HK-2 (cell line): ENCODE measurements at regions not wholly inside any gene's neighbourhood (a gene's known extent, or its start where the extent isn't known, plus 50 kb on each side); places are given as distances from the start of the nearest gene placed in this dataset.
"Not testable (repeated sequence)": the region's sequence is repeated elsewhere in the genome, so short reads cannot be mapped to it uniquely, and the experiment has no call there.

Experiments
- DNase-seq: peaks from one replicate; pipeline ENCODE4 v3.0.0-alpha.2; 2018; ENCODE audit not compliant: unreplicated experiment

DNA sequence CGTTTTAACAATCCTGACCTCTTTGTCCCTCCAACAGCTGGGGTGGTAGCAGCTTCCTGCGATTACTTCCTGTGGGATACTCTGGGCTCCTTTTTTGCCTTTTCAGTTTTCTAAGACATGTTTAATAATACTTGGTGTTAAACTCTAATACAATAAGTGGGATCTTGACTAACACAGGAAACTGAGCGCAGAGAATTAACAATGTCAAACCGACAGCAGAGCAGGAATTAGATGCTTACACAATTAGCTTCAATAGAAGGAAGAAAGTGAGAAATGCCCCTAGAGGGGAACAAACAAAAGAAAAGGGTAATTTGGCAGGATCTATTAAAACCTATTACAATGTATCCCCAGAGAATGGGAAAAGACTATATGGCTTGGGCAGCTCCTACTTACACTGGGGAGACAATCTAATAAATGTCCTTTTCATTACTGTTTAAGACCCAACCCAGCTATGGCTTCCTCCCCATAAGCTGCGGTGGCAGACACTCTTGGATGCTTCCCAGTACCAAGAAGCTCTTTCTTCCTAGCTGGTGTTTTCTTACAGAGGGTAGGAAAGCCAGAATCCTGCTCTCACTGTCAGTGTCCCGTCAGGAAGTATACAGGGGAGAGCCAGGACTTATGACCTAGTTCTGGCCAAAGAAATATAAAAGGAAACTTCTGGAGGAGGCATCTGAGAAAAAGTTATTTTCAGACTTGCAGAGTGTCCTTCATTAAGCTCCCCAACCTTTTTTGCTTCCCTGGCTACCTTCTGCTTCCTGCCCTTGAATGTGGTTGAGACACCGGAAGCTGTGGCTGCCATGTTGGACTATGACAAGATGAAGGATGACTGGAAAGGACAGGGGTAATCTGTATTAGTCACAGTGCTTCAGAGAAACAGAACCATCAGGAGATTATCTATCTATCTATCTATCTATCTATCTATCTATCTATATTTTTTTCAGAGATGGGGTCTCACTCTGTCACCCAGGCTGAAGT, 194.1 kb upstream of the KBTBD8 start:
- DNase-seq: no peak

DNA sequence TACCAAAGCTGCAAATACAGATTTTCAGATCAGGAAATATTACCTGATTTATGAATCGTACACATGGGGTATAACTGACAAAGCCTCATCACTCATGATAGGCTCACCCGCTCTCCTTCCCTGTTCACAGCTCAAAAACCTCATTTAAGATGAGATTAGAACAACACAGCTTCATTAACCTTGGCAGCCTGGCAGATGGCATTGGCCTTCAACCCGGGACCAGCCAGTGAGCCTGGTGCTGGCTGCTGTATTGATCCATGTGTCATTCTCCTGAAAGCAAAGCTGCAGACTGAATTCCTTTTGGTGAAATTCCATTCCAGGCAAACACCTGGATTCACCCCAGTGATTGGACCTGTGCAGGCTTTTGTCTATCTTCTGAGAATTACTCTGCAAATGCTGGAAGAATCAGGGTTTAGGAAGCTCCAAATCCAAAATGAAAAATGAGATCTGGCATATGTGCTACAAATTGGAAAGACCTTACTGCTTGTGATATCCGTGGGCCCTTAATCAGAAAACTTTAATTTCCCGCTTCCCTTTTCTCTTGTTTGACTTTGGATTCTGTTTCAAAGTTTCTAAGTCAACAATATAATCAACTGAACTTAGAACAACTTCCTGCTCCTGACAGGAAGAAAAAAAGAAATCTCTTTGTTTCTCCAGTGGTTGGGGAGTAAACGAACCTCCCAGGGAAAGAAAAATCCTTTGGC, 189.1 kb upstream of the KBTBD8 start:
- no peak for DNase-seq

- no peak for DNase-seq
These were observed 188.5 kb upstream of the KBTBD8 start for GRCh38 chr3:66809595-66809958.

GRCh38 chr3:66812136-66812535, 186.0 kb upstream of the KBTBD8 start:
- DNase-seq: no peak

GRCh38 chr3:66812741-66813140, 185.4 kb upstream of the KBTBD8 start:
- no peak for DNase-seq

GRCh38 chr3:66816090-66816761, 181.9 kb upstream of the KBTBD8 start:
- no peak for DNase-seq

DNA sequence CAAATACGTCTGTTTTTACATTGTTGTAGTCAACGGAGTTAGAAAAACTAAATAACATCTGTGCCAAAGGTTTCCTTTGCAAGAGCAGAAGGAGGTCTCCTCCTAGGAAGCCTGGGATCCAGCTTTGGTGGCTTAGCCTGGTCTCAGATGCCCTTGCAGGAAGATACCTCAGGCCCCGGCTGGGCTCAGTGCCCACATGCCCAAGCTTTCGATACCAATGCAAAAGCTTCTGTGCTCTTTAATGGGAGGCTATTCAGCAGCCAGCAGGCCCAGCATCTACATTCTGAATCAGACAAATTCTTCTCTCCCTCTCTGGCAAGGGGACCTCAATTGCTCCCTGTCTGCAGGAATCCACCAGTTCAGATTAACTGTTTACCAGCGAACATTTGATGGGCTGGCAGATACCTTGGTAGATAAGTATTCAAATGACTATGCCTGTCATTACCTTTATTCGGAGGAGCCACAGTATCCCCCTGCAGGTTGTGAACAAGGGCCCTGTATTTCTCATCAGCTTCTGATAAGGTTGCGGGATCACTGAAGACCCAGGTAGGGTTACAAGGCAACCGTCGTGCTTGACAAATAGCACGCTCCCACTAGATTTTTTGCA, 180.1 kb upstream of the KBTBD8 start:
- no peak for DNase-seq

- DNase-seq: no peak
These were observed 178.1 kb upstream of the KBTBD8 start for GRCh38 chr3:66819993-66820501.

DNA sequence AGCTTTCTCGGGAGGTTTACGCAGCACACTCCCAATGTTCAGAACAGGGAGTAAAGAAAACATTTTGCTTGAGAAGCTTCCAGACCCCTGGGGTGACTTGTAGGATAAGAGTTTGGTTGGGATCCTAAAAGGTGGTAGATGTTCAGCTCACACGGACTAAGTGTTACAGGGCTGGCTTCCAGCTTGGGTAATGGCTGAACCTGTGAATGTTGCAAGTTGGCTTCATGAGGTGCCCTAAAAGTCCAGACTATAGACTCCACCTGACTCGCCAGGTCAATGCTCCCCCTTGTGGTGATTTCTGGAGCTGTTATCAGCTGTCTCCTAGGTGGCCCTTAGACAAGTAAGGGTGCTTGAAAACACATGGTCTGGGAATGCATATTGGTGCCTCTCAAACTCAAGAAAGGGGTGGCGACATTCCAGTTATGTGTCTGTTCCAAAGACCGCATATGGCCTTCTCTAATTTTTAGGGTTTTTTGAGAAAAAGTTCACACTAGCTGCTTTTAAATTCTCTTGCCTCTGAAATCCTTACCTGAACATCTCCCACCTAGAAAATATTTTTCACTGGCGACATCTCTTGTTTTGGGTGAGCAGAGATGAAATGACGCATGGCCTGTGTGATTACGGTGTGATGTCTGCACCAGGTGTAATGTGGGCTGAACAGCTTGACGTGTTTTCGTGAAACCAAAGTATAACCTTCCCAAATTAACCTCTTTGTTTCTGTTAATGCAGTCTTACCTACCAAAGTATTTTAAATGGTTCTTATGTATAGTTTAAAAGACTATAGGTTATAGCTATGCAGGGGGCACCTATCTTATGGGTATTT, 175.7 kb upstream of the KBTBD8 start:
- DNase-seq: peak; percentile 38

- DNase-seq: no peak
These were observed 175.1 kb upstream of the KBTBD8 start for GRCh38 chr3:66823009-66823397.

GRCh38 chr3:66823532-66823931, 174.6 kb upstream of the KBTBD8 start:
- no peak for DNase-seq

- no peak for DNase-seq
These were observed 172.7 kb upstream of the KBTBD8 start for GRCh38 chr3:66825375-66825774.

GRCh38 chr3:66827726-66828125, 170.4 kb upstream of the KBTBD8 start:
- DNase-seq: no peak

DNA sequence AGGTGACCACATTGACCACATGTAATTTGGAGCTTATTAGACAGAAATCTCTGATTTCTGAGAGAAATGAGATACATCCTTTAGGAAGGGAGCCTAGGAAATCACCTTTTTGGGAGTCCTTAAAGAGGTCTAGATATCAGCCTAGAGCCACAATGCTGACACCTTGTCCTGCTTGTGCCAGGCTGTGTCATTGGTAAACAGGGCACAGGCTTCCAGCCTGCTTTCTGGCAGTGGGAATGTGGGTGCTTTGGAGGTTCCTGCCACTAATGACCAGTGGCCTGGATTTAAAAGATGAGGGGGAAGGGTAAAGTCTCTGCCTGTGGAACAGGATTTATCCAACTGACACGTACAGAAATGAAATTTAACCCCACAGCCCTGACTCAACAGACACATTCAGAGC, 169.8 kb upstream of the KBTBD8 start:
- no peak for DNase-seq

GRCh38 chr3:66830301-66830700, 167.8 kb upstream of the KBTBD8 start:
- DNase-seq: no peak

GRCh38 chr3:66831931-66832330, 166.2 kb upstream of the KBTBD8 start:
- DNase-seq: no peak

DNA sequence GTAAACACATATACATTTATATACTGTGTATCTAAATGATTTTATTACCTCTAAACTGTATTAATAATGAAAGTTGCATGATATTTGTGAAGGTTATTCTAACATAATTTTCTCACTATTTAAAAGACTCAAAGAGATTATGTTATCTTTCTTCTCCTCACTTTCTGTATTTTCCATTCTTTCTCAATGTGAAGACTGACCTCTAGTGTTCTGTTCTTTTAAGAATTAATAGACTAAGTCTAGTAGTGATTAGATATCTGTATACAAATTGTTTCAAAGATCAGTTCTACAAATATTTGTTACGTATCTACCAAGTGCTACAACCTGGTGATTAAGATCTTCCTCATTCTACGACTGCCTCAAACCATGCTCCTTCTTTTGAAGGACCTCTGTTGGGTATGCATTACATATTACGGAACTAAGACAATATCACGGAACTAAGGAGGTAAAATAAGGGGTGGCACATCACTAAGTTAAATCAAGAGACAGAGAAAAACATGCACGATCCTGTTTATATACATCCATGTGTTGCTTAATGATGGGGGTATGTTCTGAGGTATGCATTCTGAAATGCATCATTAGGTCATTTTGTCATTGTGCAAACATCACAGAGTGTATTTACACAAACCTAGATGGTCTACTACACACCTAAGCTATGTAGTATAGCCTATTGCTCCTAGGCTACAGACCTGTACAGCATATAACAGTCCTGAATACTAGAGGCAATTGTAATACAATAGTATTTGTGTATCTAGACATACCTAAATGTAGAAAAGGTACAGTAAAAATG, 161.5 kb upstream of the KBTBD8 start:
- no peak for DNase-seq

DNA sequence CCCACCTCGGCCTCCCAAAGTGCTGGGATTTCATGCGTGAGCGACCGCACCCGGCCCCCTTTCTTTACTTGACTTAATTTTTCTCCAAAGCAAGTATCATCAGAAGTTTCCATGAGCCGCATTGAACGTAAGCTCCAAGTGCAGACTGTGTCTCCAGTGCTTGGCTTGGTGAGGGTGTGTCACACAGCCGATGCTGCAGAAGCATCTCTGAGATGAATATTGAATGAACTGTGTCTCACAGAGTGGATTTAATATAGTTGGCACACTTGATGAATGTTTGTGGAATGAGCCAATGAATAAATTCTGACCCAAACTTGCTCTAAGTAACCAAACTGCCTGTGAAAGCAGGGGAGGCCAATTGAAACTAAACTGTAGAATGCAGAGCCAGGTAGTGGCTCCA, 159.4 kb upstream of the KBTBD8 start:
- no peak for DNase-seq

DNA sequence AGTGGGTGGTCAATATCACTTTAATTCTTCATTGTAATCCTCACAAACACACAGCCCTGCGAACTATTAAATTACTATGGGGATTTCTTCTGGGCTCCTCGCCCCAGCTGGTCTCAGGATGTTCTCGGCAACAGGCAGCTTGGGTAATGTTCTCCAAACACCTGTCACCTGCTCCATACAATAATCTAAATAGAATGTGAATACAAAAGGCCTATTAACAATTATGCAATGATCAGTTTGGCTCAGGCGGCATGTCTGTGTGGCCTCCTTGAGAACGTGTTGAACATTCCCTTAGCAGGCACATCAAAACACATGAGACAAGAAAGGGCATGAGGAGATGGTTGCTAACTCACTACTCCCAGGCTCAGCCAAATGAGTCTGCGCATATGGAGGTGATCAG, 158.6 kb upstream of the KBTBD8 start:
- no peak for DNase-seq

- not testable (repeated sequence) for DNase-seq
These were observed 155.2 kb upstream of the KBTBD8 start for GRCh38 chr3:66842761-66843464.
